ENCODE measurements at regions not wholly inside any gene's neighbourhood (a gene's known extent, or its start where the extent isn't known, plus 50 kb on each side); places are given as distances from the start of the nearest gene placed in this dataset.
"Not testable (repeated sequence)": the region's sequence is repeated elsewhere in the genome, so short reads cannot be mapped to it uniquely, and the experiment has no call there.

- Mint-ChIP-seq H3K36me3 (no peaks in the 10 kb centered on the region), H3K4me3 (no peak overlapping the region), H3K27ac (no peak overlapping the region), H3K27me3 (ENCODE audit: low read depth) (peaks cover 4% of the 10 kb centered on the region), H3K4me1 (peaks cover 6% of the 10 kb centered on the region), H3K9me3 (no peaks in the 10 kb centered on the region)
- TF ChIP-seq, protein P1, sequence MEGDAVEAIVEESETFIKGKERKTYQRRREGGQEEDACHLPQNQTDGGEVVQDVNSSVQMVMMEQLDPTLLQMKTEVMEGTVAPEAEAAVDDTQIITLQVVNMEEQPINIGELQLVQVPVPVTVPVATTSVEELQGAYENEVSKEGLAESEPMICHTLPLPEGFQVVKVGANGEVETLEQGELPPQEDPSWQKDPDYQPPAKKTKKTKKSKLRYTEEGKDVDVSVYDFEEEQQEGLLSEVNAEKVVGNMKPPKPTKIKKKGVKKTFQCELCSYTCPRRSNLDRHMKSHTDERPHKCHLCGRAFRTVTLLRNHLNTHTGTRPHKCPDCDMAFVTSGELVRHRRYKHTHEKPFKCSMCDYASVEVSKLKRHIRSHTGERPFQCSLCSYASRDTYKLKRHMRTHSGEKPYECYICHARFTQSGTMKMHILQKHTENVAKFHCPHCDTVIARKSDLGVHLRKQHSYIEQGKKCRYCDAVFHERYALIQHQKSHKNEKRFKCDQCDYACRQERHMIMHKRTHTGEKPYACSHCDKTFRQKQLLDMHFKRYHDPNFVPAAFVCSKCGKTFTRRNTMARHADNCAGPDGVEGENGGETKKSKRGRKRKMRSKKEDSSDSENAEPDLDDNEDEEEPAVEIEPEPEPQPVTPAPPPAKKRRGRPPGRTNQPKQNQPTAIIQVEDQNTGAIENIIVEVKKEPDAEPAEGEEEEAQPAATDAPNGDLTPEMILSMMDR (IDR thresholded peaks at IDR 0.05; ENCODE audit: unreplicated experiment) = no peak
- DNase-seq (ENCODE audit: low spot score in 2 of 2, unreplicated experiment in 2 of 2) = no peak
Observed at GRCh38 chr2:17226941-17227490, 291.2 kb downstream of the RAD51AP2 start.

DNA sequence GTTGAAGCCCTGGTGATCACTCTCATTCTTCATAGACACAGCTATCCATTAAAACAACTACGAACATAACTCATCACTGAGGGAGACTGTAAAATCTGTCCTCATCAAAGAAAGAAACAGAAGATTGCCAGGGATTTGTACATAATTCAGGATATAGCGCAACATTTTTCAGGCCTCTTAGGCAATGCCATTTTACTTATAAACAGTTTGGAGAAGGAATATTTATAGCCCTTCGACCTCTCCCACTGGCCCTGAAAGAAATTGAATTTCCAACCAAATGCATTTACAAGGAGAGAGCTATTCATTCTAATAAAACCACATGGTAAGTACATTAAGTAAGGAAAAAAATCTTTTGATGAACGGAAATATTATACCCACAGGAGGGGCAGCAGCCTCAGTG, 295.0 kb downstream of the RAD51AP2 start:
- Mint-ChIP-seq H3K4me3 (no peak overlapping the region), H3K36me3 (no peaks in the 10 kb centered on the region), H3K27me3 (ENCODE audit: low read depth) (peaks cover 17% of the 10 kb centered on the region), H3K9me3 (no peaks in the 10 kb centered on the region), H3K4me1 (peaks cover 4% of the 10 kb centered on the region), H3K27ac (no peak overlapping the region)
- TF ChIP-seq, protein P1 (IDR thresholded peaks at IDR 0.05; ENCODE audit: unreplicated experiment) = no peak
- no peak for DNase-seq (ENCODE audit: low spot score in 2 of 2, unreplicated experiment in 2 of 2)

DNA sequence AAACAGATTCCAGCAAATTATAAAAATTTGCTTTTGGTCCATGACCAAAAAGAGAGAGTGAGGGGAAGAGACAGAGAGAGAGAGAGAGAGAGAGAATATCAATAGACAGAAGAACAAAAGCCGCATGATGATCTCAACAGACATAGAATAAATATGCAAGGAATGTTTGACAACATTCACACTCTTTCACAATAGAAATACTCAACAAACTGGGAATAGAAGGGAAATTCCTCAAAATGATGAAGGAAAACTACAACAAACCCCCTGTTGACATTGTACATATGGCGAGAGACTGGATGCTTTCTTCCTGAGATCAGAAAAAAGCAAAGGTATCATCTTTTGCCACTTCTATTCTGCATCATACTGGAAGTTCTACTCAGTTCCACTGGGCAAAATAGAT, 309.7 kb downstream of the RAD51AP2 start:
- no peak for DNase-seq (ENCODE audit: low spot score in 2 of 2, unreplicated experiment in 2 of 2)
- Mint-ChIP-seq H3K36me3 (no peaks in the 10 kb centered on the region), H3K9me3 (peaks cover 4% of the 10 kb centered on the region), H3K4me3 (no peak overlapping the region), H3K27ac (no peak overlapping the region), H3K27me3 (ENCODE audit: low read depth) (peaks cover 13% of the 10 kb centered on the region), H3K4me1 (no peaks in the 10 kb centered on the region)
- TF ChIP-seq, protein P1 (IDR thresholded peaks at IDR 0.05; ENCODE audit: unreplicated experiment) = no peak

DNA sequence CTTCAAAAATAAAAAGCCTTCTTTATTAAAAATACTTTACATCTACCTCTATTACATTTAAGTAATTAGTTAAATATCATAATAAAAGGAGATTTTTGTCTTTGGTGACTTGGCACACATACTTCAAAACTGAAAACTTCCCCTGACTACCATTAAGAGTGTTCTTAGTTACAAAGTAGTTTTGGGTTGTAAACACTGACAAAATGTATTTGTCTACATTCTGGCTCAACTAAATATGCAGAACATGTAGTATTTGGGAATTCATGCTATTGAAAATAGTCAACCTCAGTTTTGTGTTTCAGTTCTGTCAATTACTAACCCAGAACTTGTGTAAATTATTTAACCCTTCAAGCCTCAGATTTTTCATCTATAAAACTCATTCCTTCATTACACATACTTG, 311.5 kb downstream of the RAD51AP2 start:
- DNase-seq (ENCODE audit: low spot score in 2 of 2, unreplicated experiment in 2 of 2) = no peak
- Mint-ChIP-seq H3K36me3 (no peaks in the 10 kb centered on the region), H3K27me3 (ENCODE audit: low read depth) (peaks cover 6% of the 10 kb centered on the region), H3K27ac (no peak overlapping the region), H3K9me3 (peaks cover 4% of the 10 kb centered on the region), H3K4me1 (no peaks in the 10 kb centered on the region), H3K4me3 (no peak overlapping the region)
- TF ChIP-seq, protein P1 (IDR thresholded peaks at IDR 0.05; ENCODE audit: unreplicated experiment) = no peak

GRCh38 chr2:17204214-17204613, 314.0 kb downstream of the RAD51AP2 start:
- H3K36me3 Mint-ChIP-seq; H3K27me3 Mint-ChIP-seq (ENCODE audit: low read depth); H3K4me1 Mint-ChIP-seq; DNase-seq (ENCODE audit: low spot score in 2 of 2, unreplicated experiment in 2 of 2); H3K27ac Mint-ChIP-seq; H3K4me3 Mint-ChIP-seq; H3K9me3 Mint-ChIP-seq: not testable (repeated sequence)

DNA sequence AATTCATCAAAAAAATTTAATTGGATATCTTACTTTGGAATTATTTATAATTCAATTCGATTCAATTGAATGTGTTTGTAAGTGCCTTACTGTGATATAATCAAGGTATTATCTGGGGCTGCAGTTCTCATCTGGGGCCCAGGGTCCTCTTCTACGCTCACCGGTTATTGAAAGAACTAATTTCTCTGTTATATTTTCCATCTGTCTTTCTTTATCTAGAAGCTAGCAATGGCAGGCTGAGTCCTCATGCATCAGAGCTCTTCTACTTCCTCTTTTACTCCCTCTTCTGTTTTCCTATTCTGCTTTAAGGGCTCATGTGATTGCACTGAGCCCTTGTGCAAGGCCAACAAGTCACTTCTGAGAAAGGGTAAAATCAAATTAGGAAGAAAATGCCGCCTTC, 315.6 kb downstream of the RAD51AP2 start:
- H3K9me3 Mint-ChIP-seq; H3K4me1 Mint-ChIP-seq; H3K27me3 Mint-ChIP-seq (ENCODE audit: low read depth); H3K36me3 Mint-ChIP-seq; DNase-seq (ENCODE audit: low spot score in 2 of 2, unreplicated experiment in 2 of 2); H3K4me3 Mint-ChIP-seq; H3K27ac Mint-ChIP-seq: not testable (repeated sequence)

- no peaks in the 10 kb centered on the region for H3K4me1 Mint-ChIP-seq
- H3K27me3 Mint-ChIP-seq (ENCODE audit: low read depth) = peaks cover 10% of the 10 kb centered on the region
- TF ChIP-seq, protein P1 (IDR thresholded peaks at IDR 0.05; ENCODE audit: unreplicated experiment) = no peak
- DNase-seq (ENCODE audit: low spot score in 2 of 2, unreplicated experiment in 2 of 2) = no peak
- H3K27ac Mint-ChIP-seq = no peak overlapping the region
- peaks cover 4% of the 10 kb centered on the region for H3K9me3 Mint-ChIP-seq
- no peaks in the 10 kb centered on the region for H3K36me3 Mint-ChIP-seq
- no peak overlapping the region for H3K4me3 Mint-ChIP-seq
Observed at GRCh38 chr2:17199741-17200140, 318.5 kb downstream of the RAD51AP2 start.
